Effector memory CD4-positive, alpha-beta T cell (primary cell): ENCODE measurements at regions not wholly inside any gene's neighbourhood (a gene's known extent, or its start where the extent isn't known, plus 50 kb on each side); places are given as distances from the start of the nearest gene placed in this dataset.

Experiments used
- DNase-seq, 3 donors: peaks; one replicate each; pipeline ENCODE4 v3.0.0-alpha.2; 2020
- H3K27ac ChIP-seq: 2 replicates; pipeline ENCODE4 v1.7.0; 2013; ENCODE audit warnings: mild to moderate bottlenecking, low read length, moderate library complexity; ENCODE audit not compliant: insufficient read depth, poor library complexity, severe bottlenecking
- H3K27me3 ChIP-seq: replicated peaks from 2 replicates; pipeline ENCODE4 v1.7.0; 2013; ENCODE audit warnings: mild to moderate bottlenecking, low read length; ENCODE audit not compliant: insufficient read depth, control insufficient read depth, poor library complexity, severe bottlenecking
- H3K36me3 ChIP-seq: 2 replicates; pipeline ENCODE4 v1.7.0; 2013; ENCODE audit warnings: mild to moderate bottlenecking, low read length, moderate library complexity; ENCODE audit not compliant: control insufficient read depth, insufficient read depth
- H3K4me1 ChIP-seq: 2 replicates; pipeline ENCODE4 v1.7.0; 2013; ENCODE audit warnings: low read length, mild to moderate bottlenecking; ENCODE audit not compliant: control insufficient read depth, insufficient read depth, poor library complexity, severe bottlenecking
- H3K4me3 ChIP-seq: 2 replicates; pipeline ENCODE4 v1.7.0; 2013; ENCODE audit warnings: low read length, low read depth, mild to moderate bottlenecking; ENCODE audit not compliant: insufficient read depth, poor library complexity, severe bottlenecking
- H3K9me3 ChIP-seq: 2 replicates; pipeline ENCODE4 v1.7.0; 2013; ENCODE audit warnings: mild to moderate bottlenecking, low read length, moderate library complexity; ENCODE audit not compliant: control insufficient read depth

- no peak overlapping the region for H3K27ac ChIP-seq
- no peaks in the 10 kb centered on the region for H3K27me3 ChIP-seq
- H3K9me3 ChIP-seq = no peaks in the 10 kb centered on the region
- H3K4me1 ChIP-seq = no peaks in the 10 kb centered on the region
- H3K4me3 ChIP-seq = no peak overlapping the region
- H3K36me3 ChIP-seq = no peaks in the 10 kb centered on the region
- DNase-seq = no peak
Observed at GRCh38 chr10:113453351-113453750, 99.5 kb upstream of the HABP2 start.

DNA sequence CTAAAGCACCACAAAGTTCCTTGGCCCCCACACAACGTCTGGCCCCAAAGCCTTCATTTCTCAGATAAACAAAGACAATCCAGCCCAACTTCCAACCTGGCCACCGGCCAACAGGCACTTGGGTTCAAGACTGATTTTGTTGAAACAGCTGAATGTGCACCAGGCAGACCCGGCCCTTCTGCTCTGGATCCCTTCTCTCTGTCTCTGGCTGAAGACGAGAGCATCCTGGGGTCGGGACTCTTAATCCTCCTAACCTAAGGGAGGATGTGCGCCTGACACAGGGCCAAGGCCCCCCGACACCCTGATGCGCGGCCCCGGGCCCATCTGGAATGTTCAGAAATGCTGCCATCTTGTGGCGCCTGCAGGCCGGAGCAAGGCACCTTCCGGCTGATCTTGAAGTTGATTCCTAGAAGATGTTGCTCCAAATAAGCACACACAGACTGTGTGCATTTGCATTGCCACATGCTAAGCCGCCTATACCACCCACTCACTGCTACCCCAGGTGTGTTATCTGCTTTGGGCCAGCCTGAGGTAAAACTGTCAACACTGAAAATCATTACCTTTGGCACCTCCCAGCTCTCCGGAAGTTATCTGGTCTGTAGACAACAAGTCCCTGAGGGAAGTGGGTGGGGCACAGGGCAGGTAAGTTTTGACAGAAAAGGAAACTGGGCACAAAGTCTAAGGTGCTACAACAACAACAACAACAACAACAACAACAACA, 98.4 kb upstream of the HABP2 start:
- Histone ChIP-seq H3K4me1 (no peaks in the 10 kb centered on the region), H3K27ac (no peak overlapping the region), H3K9me3 (no peaks in the 10 kb centered on the region), H3K27me3 (no peaks in the 10 kb centered on the region), H3K36me3 (no peaks in the 10 kb centered on the region), H3K4me3 (no peak overlapping the region)
- DNase-seq = no peak

DNA sequence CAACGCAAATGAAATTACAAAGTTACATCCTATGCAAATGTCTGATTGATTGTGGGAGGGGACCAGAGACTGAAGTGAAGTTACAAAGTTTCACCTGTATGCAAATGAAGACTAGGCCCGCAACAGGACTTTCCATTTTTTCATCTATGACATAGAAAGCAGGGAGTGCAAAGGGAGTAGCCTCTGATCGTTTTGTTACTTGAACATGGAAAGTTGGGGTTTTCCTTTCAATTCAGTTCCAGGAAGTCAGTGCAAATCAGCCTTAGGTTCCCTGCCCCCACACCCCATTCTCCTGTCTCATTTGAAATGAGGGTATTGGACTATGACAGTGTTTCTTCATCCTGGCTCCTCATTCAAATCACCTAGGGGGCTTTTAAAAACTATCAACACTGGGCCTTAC, 96.9 kb upstream of the HABP2 start:
- Histone ChIP-seq H3K36me3 (no peaks in the 10 kb centered on the region), H3K27me3 (no peaks in the 10 kb centered on the region), H3K9me3 (no peaks in the 10 kb centered on the region), H3K27ac (no peak overlapping the region), H3K4me3 (no peak overlapping the region), H3K4me1 (no peaks in the 10 kb centered on the region)
- DNase-seq = no peak

GRCh38 chr10:113456741-113457140, 96.1 kb upstream of the HABP2 start:
- Histone ChIP-seq H3K27ac (no peak overlapping the region), H3K4me1 (no peaks in the 10 kb centered on the region), H3K36me3 (no peaks in the 10 kb centered on the region), H3K27me3 (no peaks in the 10 kb centered on the region), H3K9me3 (no peaks in the 10 kb centered on the region), H3K4me3 (no peak overlapping the region)
- no peak for DNase-seq

DNA sequence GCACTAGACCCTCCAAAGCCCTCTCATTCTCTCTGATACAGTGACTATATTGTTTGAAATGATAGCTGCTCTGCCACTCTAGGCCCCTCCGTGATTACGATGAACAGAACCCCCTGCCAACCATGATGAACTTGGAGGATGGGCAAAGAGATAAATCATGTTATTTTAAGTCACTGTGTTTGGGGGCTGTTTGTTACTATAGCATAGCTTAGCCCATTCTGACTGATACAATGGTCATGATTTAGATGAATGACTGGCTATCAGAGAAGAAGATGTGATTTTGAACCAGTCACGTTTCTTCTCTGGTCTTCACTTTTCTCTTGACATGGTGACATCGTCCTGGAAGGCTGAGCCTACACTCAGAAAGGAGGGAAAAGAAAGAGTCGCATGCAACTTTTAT, 95.4 kb upstream of the HABP2 start:
- Histone ChIP-seq H3K4me3 (no peak overlapping the region), H3K27me3 (no peaks in the 10 kb centered on the region), H3K4me1 (no peaks in the 10 kb centered on the region), H3K27ac (no peak overlapping the region), H3K9me3 (no peaks in the 10 kb centered on the region), H3K36me3 (no peaks in the 10 kb centered on the region)
- DNase-seq = no peak

DNA sequence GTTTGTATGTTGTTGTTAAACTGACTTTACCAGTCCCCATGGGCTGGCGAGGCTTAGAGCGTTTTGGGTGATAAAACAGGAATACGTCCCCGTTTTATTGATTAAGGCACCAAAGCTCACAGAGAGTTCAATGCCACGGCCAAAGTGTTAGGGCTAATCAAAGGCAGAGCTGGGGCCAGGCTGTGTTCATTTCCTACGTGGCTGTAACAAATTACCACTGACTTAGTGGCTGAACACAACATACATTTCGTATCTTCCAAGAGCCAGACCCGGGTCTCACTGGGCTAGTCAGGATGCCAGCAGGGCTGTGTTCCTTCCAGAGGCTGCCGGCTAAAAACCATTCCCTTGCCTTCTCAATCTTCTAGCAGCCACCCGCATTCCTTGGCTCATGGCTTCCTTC, 94.4 kb upstream of the HABP2 start:
- DNase-seq = no peak
- no peaks in the 10 kb centered on the region for H3K36me3 ChIP-seq
- no peak overlapping the region for H3K4me3 ChIP-seq
- no peaks in the 10 kb centered on the region for H3K4me1 ChIP-seq
- H3K9me3 ChIP-seq = no peaks in the 10 kb centered on the region
- no peak overlapping the region for H3K27ac ChIP-seq
- no peaks in the 10 kb centered on the region for H3K27me3 ChIP-seq

DNA sequence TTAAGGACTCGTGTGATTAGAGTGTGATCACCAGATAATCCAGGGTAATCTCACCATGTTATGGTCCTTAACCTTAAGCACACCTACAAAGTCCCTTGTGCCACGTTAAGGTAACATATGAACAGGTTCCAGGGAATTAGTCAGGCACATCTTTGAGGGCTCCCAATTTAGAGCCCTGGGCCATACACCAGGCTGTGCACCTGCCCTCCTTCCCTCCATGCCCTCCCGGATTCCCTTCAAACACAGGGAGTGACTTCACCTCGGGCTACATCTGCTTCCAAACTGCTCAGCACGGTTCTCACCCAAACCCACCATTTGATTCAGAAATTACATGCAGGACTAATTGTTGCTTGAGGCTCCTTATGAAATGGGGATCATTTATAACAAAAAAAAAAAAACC, 93.9 kb upstream of the HABP2 start:
- Histone ChIP-seq H3K27me3 (no peaks in the 10 kb centered on the region), H3K27ac (no peak overlapping the region), H3K9me3 (no peaks in the 10 kb centered on the region), H3K36me3 (no peaks in the 10 kb centered on the region), H3K4me1 (no peaks in the 10 kb centered on the region), H3K4me3 (no peak overlapping the region)
- no peak for DNase-seq

DNA sequence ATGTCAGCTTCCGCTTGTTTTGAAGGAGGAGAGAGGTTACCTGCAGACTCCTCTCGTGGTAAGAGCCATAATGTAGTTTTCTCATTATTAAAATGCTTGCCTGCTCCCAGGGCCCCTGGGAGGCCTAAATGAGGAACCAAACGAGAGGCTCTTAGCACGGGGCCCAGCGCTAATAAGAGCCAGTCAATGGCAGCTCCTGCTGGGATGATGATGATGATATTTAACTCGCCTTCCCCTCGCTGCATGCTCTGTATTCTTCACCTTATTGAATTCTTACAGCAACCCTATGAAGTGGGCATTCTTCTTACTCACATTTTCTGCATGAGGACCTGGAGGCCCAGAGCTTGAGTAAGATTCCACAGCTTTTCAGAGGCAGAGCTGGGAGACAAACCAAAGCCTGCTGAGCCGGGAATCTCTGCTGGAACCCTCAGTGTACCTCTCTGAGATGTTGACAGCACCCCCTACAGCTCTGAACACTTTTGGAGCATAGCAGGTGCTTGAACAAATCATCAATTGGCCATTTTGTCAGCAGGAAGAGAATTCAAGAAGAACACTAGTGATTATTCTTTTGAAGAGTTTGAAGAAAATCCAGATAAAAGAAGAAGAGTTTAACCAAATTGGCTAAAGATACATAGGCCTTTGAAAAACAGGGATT, 93.1 kb upstream of the HABP2 start:
- DNase-seq = no peak
- no peak overlapping the region for H3K27ac ChIP-seq
- peaks cover 3% of the 10 kb centered on the region for H3K27me3 ChIP-seq
- H3K9me3 ChIP-seq = no peaks in the 10 kb centered on the region
- H3K4me1 ChIP-seq = no peaks in the 10 kb centered on the region
- H3K4me3 ChIP-seq = no peak overlapping the region
- no peaks in the 10 kb centered on the region for H3K36me3 ChIP-seq

GRCh38 chr10:113463083-113463482, 89.8 kb upstream of the HABP2 start:
- Histone ChIP-seq H3K4me1 (no peaks in the 10 kb centered on the region), H3K36me3 (no peaks in the 10 kb centered on the region), H3K27me3 (peaks cover 3% of the 10 kb centered on the region), H3K4me3 (no peak overlapping the region), H3K9me3 (no peaks in the 10 kb centered on the region), H3K27ac (no peak overlapping the region)
- no peak for DNase-seq

GRCh38 chr10:113463777-113464176, 89.1 kb upstream of the HABP2 start:
- peaks cover 3% of the 10 kb centered on the region for H3K27me3 ChIP-seq
- no peaks in the 10 kb centered on the region for H3K4me1 ChIP-seq
- DNase-seq = no peak
- no peaks in the 10 kb centered on the region for H3K9me3 ChIP-seq
- H3K27ac ChIP-seq = no peak overlapping the region
- H3K4me3 ChIP-seq = no peak overlapping the region
- H3K36me3 ChIP-seq = no peaks in the 10 kb centered on the region
